Calu3 (cell line): ENCODE measurements at regions not wholly inside any gene's neighbourhood (a gene's known extent, or its start where the extent isn't known, plus 50 kb on each side); places are given as distances from the start of the nearest gene placed in this dataset.

Experiments used
- BruUV-seq: library from RNA; stranded (reverse); fragments of 400-500 nt; replicated peaks from 2 replicates; lab custom pipeline; 2021; lab: Mats Ljungman, UMichigan
- CTCF ChIA-PET: fragments of 300-600 bp; sonication (Branson Sonifier 250); formaldehyde crosslinking; loops from one replicate; lab custom pipeline; 2022; ENCODE audit warnings: antibody characterized with exemption; lab: Charles Lee
- DNase-seq: peaks from one replicate; pipeline ENCODE4 v3.0.0; 2022
- H3K27ac Mint-ChIP-seq: one replicate; pipeline ENCODE4 v1.8.0; 2022; ENCODE audit warnings: mixed read lengths; ENCODE audit not compliant: unreplicated experiment
- H3K27me3 Mint-ChIP-seq: one replicate; pipeline ENCODE4 v1.8.0; 2022; ENCODE audit warnings: mixed read lengths; ENCODE audit not compliant: unreplicated experiment
- H3K36me3 Mint-ChIP-seq: one replicate; pipeline ENCODE4 v1.8.0; 2022; ENCODE audit warnings: mild to moderate bottlenecking, moderate library complexity, mixed read lengths; ENCODE audit not compliant: insufficient read depth, unreplicated experiment
- H3K4me1 Mint-ChIP-seq: one replicate; pipeline ENCODE4 v1.8.0; 2022; ENCODE audit warnings: mild to moderate bottlenecking, low read depth, mixed read lengths; ENCODE audit not compliant: unreplicated experiment
- H3K4me3 Mint-ChIP-seq: one replicate; pipeline ENCODE4 v1.8.0; 2022; ENCODE audit warnings: mild to moderate bottlenecking, low read depth, moderate library complexity, mixed read lengths; ENCODE audit not compliant: unreplicated experiment
- H3K9me3 Mint-ChIP-seq: one replicate; pipeline ENCODE4 v1.8.0; 2022; ENCODE audit warnings: low read depth, mixed read lengths; ENCODE audit not compliant: unreplicated experiment
- CTCF ChIP-seq: fragments of 200-600 bp; IDR thresholded peaks from one replicate; pipeline ENCODE4 v1.8.0; 2022; ENCODE audit warnings: antibody characterized with exemption; ENCODE audit not compliant: unreplicated experiment
- intact Hi-C: fragments of 100-400 bp; cut with micrococcal nuclease; formaldehyde crosslinking; loops from one replicate; pipeline ENCODE4 v1.10.0; 2022; ENCODE audit not compliant: unreplicated experiment

DNA sequence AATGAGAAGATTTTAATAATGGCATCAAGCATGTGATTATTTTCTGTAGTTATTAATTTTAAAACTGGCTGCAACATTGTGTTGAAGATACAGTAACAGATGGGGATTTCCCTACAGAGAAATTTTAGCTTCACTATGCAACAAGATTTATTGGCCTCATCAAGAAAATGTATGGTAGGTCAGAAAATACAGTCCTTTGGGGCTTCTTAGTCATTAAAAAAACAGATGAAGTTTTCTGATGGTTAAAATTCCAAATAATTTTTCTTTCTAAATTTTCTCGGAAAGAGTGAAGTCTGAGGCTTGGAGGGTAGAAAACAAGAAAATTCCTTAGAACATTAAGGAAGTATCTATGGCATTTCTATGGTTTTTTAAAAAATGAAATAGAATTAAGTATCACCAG, 1790.8 kb upstream of the PCDH20 start:
- Mint-ChIP-seq H3K4me1 (no peaks in the 10 kb centered on the region), H3K9me3 (no peaks in the 10 kb centered on the region), H3K4me3 (no peak overlapping the region), H3K27me3 (no peaks in the 10 kb centered on the region), H3K27ac (no peak overlapping the region), H3K36me3 (no peaks in the 10 kb centered on the region)
- TF ChIP-seq CTCF, result no peak
- CTCF ChIA-PET, result no interaction called here
- intact Hi-C loops, result no loop called here
- no TSS peak for BruUV-seq
- DNase-seq, result no peak

GRCh38 chr13:63201493-63201892, 1785.8 kb upstream of the PCDH20 start:
- no peak for TF ChIP-seq CTCF
- no peak for DNase-seq
- Mint-ChIP-seq H3K4me3 (no peak overlapping the region), H3K36me3 (no peaks in the 10 kb centered on the region), H3K27me3 (no peaks in the 10 kb centered on the region), H3K4me1 (no peaks in the 10 kb centered on the region), H3K27ac (no peak overlapping the region), H3K9me3 (no peaks in the 10 kb centered on the region)
- intact Hi-C loops, result no loop called here
- BruUV-seq, result no TSS peak
- CTCF ChIA-PET, result no interaction called here

GRCh38 chr13:63199508-63199907, 1783.9 kb upstream of the PCDH20 start:
- CTCF ChIA-PET, result no interaction called here

DNA sequence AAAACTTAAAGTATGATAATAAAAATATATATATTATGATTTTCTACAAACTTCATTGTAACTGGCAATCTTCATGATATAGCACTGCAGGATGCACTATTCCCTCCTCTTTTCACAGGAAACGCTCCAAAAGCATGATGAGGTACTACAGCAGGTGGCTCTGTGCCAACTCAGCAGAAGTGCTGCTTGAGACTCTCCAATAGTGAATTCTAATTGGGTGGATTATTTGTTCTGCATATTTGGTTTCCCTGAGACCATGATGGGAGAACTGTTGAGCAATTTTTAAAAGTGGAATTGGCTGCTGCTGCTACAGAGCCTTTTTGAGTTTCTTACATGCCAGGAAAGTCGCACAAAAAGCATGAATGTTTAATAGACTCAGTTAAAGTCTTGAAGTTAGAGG, 1782.4 kb upstream of the PCDH20 start:
- intact Hi-C loops, result no loop called here
- Mint-ChIP-seq H3K4me3 (no peak overlapping the region), H3K4me1 (no peaks in the 10 kb centered on the region), H3K9me3 (no peaks in the 10 kb centered on the region), H3K27me3 (no peaks in the 10 kb centered on the region), H3K27ac (no peak overlapping the region), H3K36me3 (no peaks in the 10 kb centered on the region)
- no peak for DNase-seq
- CTCF ChIA-PET, result no interaction called here
- no TSS peak for BruUV-seq
- TF ChIP-seq CTCF, result no peak

More at GRCh38 chr13:63199508-63199907, 1783.9 kb upstream of the PCDH20 start:
- H3K36me3 Mint-ChIP-seq, result no peaks in the 10 kb centered on the region
- H3K4me3 Mint-ChIP-seq, result no peak overlapping the region
- no peaks in the 10 kb centered on the region for H3K27me3 Mint-ChIP-seq
- intact Hi-C loops, result no loop called here
- no peaks in the 10 kb centered on the region for H3K4me1 Mint-ChIP-seq
- no peak for TF ChIP-seq CTCF
- no peaks in the 10 kb centered on the region for H3K9me3 Mint-ChIP-seq
- DNase-seq, result no peak
- no peak overlapping the region for H3K27ac Mint-ChIP-seq
- no TSS peak for BruUV-seq
